ENCODE measurements at regions not wholly inside any gene's neighbourhood (a gene's known extent, or its start where the extent isn't known, plus 50 kb on each side); places are given as distances from the start of the nearest gene placed in this dataset.

DNA sequence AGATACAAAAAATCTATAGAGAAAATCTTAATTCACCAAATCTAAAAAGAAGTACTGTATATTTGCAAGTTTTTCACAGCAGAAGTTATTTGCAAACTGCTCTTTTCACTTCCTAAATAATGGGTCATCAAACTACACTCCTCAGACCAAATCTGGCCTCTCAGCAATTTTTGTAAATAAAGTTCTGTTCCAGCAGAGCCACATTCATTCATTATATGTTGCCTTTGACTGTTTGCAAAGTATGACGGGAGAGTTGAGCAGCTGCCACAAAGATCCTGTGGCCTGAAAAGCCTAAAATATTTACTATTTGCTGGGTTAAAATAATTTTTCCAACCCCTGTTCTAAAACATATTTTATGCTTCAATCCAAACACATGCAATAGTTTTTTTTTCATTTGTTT is 1222.3 kb upstream of the SEL1L start:
- H3K36me3 ChIP-seq, result no peaks in the 10 kb centered on the region
- no peak overlapping the region for H3K27ac ChIP-seq
- no peak overlapping the region for H3K4me3 ChIP-seq
- DNase-seq (no peak), ATAC-seq (no peak)
- H3K9me3 ChIP-seq, result peaks cover 7% of the 10 kb centered on the region
- TF ChIP-seq, protein P1, sequence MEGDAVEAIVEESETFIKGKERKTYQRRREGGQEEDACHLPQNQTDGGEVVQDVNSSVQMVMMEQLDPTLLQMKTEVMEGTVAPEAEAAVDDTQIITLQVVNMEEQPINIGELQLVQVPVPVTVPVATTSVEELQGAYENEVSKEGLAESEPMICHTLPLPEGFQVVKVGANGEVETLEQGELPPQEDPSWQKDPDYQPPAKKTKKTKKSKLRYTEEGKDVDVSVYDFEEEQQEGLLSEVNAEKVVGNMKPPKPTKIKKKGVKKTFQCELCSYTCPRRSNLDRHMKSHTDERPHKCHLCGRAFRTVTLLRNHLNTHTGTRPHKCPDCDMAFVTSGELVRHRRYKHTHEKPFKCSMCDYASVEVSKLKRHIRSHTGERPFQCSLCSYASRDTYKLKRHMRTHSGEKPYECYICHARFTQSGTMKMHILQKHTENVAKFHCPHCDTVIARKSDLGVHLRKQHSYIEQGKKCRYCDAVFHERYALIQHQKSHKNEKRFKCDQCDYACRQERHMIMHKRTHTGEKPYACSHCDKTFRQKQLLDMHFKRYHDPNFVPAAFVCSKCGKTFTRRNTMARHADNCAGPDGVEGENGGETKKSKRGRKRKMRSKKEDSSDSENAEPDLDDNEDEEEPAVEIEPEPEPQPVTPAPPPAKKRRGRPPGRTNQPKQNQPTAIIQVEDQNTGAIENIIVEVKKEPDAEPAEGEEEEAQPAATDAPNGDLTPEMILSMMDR (IDR thresholded peaks at IDR 0.05), result no peak
- no peaks in the 10 kb centered on the region for H3K4me1 ChIP-seq
- intact Hi-C loops (cut with DNase I), result no loop called here
- H3K27me3 ChIP-seq (ENCODE audit: low read depth), result no peaks in the 10 kb centered on the region

DNA sequence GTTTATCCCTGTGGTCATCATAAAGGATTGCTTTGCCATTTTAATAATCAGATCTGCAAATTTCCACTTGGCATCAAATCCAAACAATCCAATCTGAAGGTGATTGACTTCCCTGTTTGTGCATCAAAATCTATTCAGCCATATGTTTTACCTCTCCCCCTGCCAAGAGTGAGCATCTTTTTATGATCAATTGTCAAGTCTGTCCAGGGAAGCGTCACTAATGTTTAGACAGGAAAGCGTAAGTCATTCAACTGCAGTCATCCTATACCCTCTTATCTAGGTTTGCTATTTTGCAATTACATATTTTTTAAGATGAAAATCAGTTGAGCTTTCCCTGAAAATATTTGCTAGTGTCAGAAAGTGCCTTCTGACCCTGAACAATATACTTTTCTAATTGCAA is 1224.1 kb upstream of the SEL1L start:
- no peak overlapping the region for H3K27ac ChIP-seq
- intact Hi-C loops (cut with DNase I), result no loop called here
- H3K4me3 ChIP-seq, result no peak overlapping the region
- peaks cover 7% of the 10 kb centered on the region for H3K9me3 ChIP-seq
- H3K27me3 ChIP-seq (ENCODE audit: low read depth), result no peaks in the 10 kb centered on the region
- no peaks in the 10 kb centered on the region for H3K36me3 ChIP-seq
- no peak for ATAC-seq
- no peaks in the 10 kb centered on the region for H3K4me1 ChIP-seq
- TF ChIP-seq, protein P1 (IDR thresholded peaks at IDR 0.05), result no peak
- DNase-seq, result no peak

DNA sequence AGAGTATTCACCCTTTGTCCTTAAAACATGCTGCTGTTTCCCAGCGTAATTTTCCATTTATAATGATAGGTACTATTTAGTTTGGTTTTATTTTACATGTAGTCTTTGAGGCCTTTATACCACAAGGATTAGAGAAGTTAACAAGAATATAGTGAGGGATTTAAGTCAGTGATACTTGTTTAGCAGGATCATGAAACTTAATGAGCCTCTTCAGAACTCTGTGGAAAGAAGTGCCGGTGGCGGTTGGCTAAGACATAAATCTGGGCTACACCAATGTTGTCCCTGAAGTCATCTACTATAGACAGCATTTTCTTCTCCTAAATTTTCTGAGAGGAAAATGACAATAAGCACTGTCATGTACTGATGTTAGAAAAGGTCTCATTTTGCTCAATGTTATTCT is 1226.0 kb upstream of the SEL1L start:
- Histone ChIP-seq H3K27ac (no peak overlapping the region), H3K27me3 (ENCODE audit: low read depth) (no peaks in the 10 kb centered on the region), H3K36me3 (no peaks in the 10 kb centered on the region), H3K9me3 (no peaks in the 10 kb centered on the region), H3K4me1 (no peaks in the 10 kb centered on the region), H3K4me3 (no peak overlapping the region)
- ATAC-seq (no peak), DNase-seq (no peak)
- TF ChIP-seq, protein P1 (IDR thresholded peaks at IDR 0.05), result no peak
- intact Hi-C loops (cut with DNase I), result no loop called here

DNA sequence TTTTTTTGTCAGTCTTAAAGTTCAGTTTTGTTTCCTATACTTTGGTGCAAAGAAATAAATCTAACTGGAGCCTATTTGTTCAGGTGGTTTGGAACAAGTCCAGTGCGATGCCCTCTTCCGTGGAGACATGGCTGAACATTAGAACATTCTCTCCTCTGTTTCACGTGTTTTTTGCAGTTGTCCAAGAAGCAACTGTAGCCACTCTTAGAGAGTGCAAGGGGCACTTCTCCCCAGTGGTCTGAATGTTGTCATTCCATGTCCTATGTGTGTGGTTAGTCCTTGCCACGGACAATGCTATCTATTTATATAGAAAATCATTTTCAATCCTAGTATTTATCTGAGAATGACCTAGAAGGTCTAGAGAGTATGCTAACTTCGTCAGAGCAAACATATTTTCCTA is 1232.5 kb upstream of the SEL1L start:
- H3K27me3 ChIP-seq (ENCODE audit: low read depth), result no peaks in the 10 kb centered on the region
- TF ChIP-seq, protein P1 (IDR thresholded peaks at IDR 0.05), result no peak
- ATAC-seq, result no peak
- H3K4me3 ChIP-seq, result no peak overlapping the region
- no peaks in the 10 kb centered on the region for H3K4me1 ChIP-seq
- H3K9me3 ChIP-seq, result no peaks in the 10 kb centered on the region
- DNase-seq, result no peak
- no peak overlapping the region for H3K27ac ChIP-seq
- intact Hi-C loops (cut with DNase I), result no loop called here
- no peaks in the 10 kb centered on the region for H3K36me3 ChIP-seq

DNA sequence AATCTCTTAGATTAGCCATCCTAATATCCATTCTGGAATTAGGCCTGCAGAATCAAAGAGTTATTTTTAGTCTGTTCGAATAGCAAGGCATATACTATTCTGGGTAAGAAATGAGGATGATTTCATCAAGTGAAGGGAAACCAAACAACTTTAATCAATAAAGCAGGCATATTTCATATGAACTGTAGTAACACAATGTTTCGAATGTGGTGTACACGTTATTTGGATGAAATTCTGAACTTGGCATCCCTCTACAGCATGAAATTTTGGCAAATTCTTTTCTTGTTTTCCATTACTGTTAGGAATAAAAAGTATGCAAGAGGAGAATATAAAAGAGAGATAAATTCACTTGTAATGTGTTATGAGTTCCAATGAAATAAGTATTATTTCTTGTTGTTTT is 1233.3 kb upstream of the SEL1L start:
- ATAC-seq (no peak), DNase-seq (no peak)
- H3K9me3 ChIP-seq, result no peaks in the 10 kb centered on the region
- H3K36me3 ChIP-seq, result no peaks in the 10 kb centered on the region
- H3K27ac ChIP-seq, result no peak overlapping the region
- no peaks in the 10 kb centered on the region for H3K27me3 ChIP-seq (ENCODE audit: low read depth)
- TF ChIP-seq, protein P1 (IDR thresholded peaks at IDR 0.05), result no peak
- no peaks in the 10 kb centered on the region for H3K4me1 ChIP-seq
- no peak overlapping the region for H3K4me3 ChIP-seq
- intact Hi-C loops (cut with DNase I), result no loop called here

DNA sequence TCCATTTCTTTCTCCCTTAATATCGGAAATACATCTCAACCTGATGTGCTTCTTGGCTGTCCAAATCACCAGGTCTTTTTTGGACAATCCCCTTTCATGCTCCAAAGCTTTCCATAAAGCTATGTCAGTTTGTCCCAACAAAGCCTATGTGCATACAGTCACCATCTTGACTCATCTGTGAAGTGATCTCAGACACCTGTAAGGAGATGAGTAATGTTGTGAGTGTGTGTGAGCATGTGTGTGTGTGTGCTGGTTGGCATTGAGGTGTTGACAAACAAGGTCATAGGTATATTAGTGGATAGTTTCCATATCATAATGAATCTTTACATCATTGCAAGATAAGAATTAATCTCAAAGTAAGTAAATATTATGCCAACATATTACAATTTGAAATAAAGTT is 1243.3 kb upstream of the SEL1L start:
- H3K9me3 ChIP-seq, result no peaks in the 10 kb centered on the region
- H3K36me3 ChIP-seq, result no peaks in the 10 kb centered on the region
- intact Hi-C loops (cut with DNase I), result no loop called here
- no peaks in the 10 kb centered on the region for H3K27me3 ChIP-seq (ENCODE audit: low read depth)
- H3K27ac ChIP-seq, result no peak overlapping the region
- H3K4me3 ChIP-seq, result no peak overlapping the region
- TF ChIP-seq, protein P1 (IDR thresholded peaks at IDR 0.05), result no peak
- DNase-seq (no peak), ATAC-seq (no peak)
- H3K4me1 ChIP-seq, result peaks cover 11% of the 10 kb centered on the region
